Left lung (tissue), 4 donors: ENCODE measurements at regions not wholly inside any gene's neighbourhood (a gene's known extent, or its start where the extent isn't known, plus 50 kb on each side); places are given as distances from the start of the nearest gene placed in this dataset.
A peak's percentile ranks its signal among the peaks of the same experiment; 100 is the strongest.

ENCODE experiments used
- ATAC-seq: fragments of 200-7000 bp; cut with Tn5 transposase; one replicate; pipeline ENCODE4 v1.9.1; 2020; ENCODE audit warnings: moderate library complexity
- DNase-seq, 4 donors: peaks; one replicate each; pipeline ENCODE4 v3.0.0-alpha.2; 2013 to 2020
- H3K27ac ChIP-seq, 2 donors: fragments of 200-600 bp; sonication (generic) in 1 of 2; one replicate each; pipeline versions ENCODE4 v1.5.0 to v1.8.0; 2020 to 2021
- H3K27me3 ChIP-seq, 2 donors: fragments of 200-600 bp; sonication (generic) in 1 of 2; one replicate each; pipeline versions ENCODE4 v1.5.0 to v1.8.0; 2020 to 2021
- H3K36me3 ChIP-seq, 2 donors: fragments of 200-600 bp; sonication (generic) in 1 of 2; one replicate each; pipeline versions ENCODE4 v1.5.0 to v1.8.0; 2020 to 2021
- H3K4me1 ChIP-seq, 2 donors: fragments of 200-600 bp; one replicate each; pipeline ENCODE4 v1.8.0; 2021
- H3K4me3 ChIP-seq, 2 donors: fragments of 200-600 bp; sonication (generic) in 1 of 2; one replicate each; pipeline versions ENCODE4 v1.5.0 to v1.8.0; 2020 to 2021; ENCODE audit warnings: mild to moderate bottlenecking in 1 of 2
- H3K9me3 ChIP-seq, 2 donors: fragments of 200-600 bp; sonication (generic) in 1 of 2; one replicate each; pipeline versions ENCODE4 v1.5.0 to v1.8.0; 2020 to 2021
- CTCF ChIP-seq, 2 donors: fragments of 200-600 bp; sonication (generic) in 1 of 2; IDR thresholded peaks; one replicate each; pipeline versions ENCODE4 v1.5.0 to v1.8.0; 2021; ENCODE audit warnings: antibody characterized with exemption in 2 of 2
- intact Hi-C, 2 donors: fragments of 100-400 bp; cut with DNase I; formaldehyde crosslinking; loops; one replicate each; pipeline versions ENCODE4 v1.11.2 to v1.14.2; 2022
- donor health status: DM: no; HTN: yes; CAD: no.
- donor health status: DM: no; HTN: no; CAD: no.

- DNase-seq: peak in 1 of 4 donors; percentile 5
- Histone ChIP-seq H3K27me3 (no peaks in the 10 kb centered on the region), H3K36me3 (no peaks in the 10 kb centered on the region), H3K27ac (no peak overlapping the region), H3K9me3 (peaks cover 0 to 43% of the 10 kb centered on the region in 2 donors), H3K4me1 (no peaks in the 10 kb centered on the region), H3K4me3 (no peak overlapping the region)
- intact Hi-C loops: no loop called here
- TF ChIP-seq CTCF (IDR thresholded peaks at IDR 0.05): no peak
- ATAC-seq: no peak
Observed at GRCh38 chr1:106304106-106304505, 752.4 kb upstream of the PRMT6 start.

GRCh38 chr1:106319612-106320011 lies 736.9 kb upstream of the PRMT6 start:
- intact Hi-C loops: no loop called here
- no peak overlapping the region for H3K27ac ChIP-seq
- ATAC-seq: no peak
- no peaks in the 10 kb centered on the region for H3K4me1 ChIP-seq
- peaks cover 0 to 7% of the 10 kb centered on the region in 2 donors for H3K9me3 ChIP-seq
- TF ChIP-seq CTCF (IDR thresholded peaks at IDR 0.05): no peak
- no peak overlapping the region for H3K4me3 ChIP-seq
- DNase-seq: no peak
- no peaks in the 10 kb centered on the region for H3K36me3 ChIP-seq
- no peaks in the 10 kb centered on the region for H3K27me3 ChIP-seq

GRCh38 chr1:106325600-106325999 lies 730.9 kb upstream of the PRMT6 start:
- ATAC-seq (no peak), DNase-seq (no peak)
- H3K27me3 ChIP-seq: no peaks in the 10 kb centered on the region
- peaks cover 0 to 6% of the 10 kb centered on the region in 2 donors for H3K9me3 ChIP-seq
- H3K27ac ChIP-seq: no peak overlapping the region
- no peaks in the 10 kb centered on the region for H3K4me1 ChIP-seq
- no peaks in the 10 kb centered on the region for H3K36me3 ChIP-seq
- TF ChIP-seq CTCF (IDR thresholded peaks at IDR 0.05): no peak
- intact Hi-C loops: no loop called here
- no peak overlapping the region for H3K4me3 ChIP-seq

GRCh38 chr1:106344494-106344893 lies 712.0 kb upstream of the PRMT6 start:
- no peak for TF ChIP-seq CTCF (IDR thresholded peaks at IDR 0.05)
- no peaks in the 10 kb centered on the region for H3K4me1 ChIP-seq
- ATAC-seq (no peak), DNase-seq (no peak)
- H3K36me3 ChIP-seq: no peaks in the 10 kb centered on the region
- peaks cover 0 to 18% of the 10 kb centered on the region in 2 donors for H3K9me3 ChIP-seq
- no peak overlapping the region for H3K4me3 ChIP-seq
- H3K27ac ChIP-seq: no peak overlapping the region
- intact Hi-C loops: no loop called here
- no peaks in the 10 kb centered on the region for H3K27me3 ChIP-seq

GRCh38 chr1:106360252-106360651 lies 696.2 kb upstream of the PRMT6 start:
- no peak for TF ChIP-seq CTCF (IDR thresholded peaks at IDR 0.05)
- no peak overlapping the region for H3K4me3 ChIP-seq
- H3K36me3 ChIP-seq: no peaks in the 10 kb centered on the region
- DNase-seq: no peak
- H3K27ac ChIP-seq: no peak overlapping the region
- no peak for ATAC-seq
- intact Hi-C loops: no loop called here
- peaks cover 0 to 33% of the 10 kb centered on the region in 2 donors for H3K9me3 ChIP-seq
- no peaks in the 10 kb centered on the region for H3K4me1 ChIP-seq
- H3K27me3 ChIP-seq: no peaks in the 10 kb centered on the region
